HG03060 (cell line): ENCODE measurements at regions not wholly inside any gene's neighbourhood (a gene's known extent, or its start where the extent isn't known, plus 50 kb on each side); places are given as distances from the start of the nearest gene placed in this dataset.

Experiments used
- ATAC-seq: cut with Tn5 transposase; IDR thresholded peaks from one replicate; pipeline ENCODE4 v1.9.1; 2021; ENCODE audit warnings: low read depth, moderate number of reproducible peaks; ENCODE audit not compliant: unreplicated experiment

- no peak for ATAC-seq
Observed at GRCh38 chr7:46534664-46535588, 613.9 kb upstream of the IGFBP3 start.

- ATAC-seq: no peak
Observed at GRCh38 chr7:46533946-46534345, 612.9 kb upstream of the IGFBP3 start.

DNA sequence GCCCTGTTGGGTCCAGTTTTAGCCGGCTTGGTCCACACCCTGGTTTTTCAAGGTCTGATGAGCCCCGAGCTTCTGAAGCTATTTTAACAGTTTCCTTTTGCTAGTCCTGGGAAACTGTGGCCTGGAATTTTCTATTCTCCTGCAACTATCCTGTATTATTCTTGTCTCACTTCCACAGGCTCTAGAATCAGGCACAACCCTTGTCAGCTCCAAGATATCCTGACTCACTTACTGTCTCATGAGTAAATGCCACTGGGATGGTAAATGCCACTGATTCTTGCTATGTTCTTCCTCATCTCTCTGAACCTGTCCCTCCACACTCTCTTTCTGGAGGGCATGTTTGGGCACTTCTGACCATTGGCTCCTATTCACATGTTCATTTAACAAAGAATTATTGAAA, 611.5 kb upstream of the IGFBP3 start:
- ATAC-seq: no peak

DNA sequence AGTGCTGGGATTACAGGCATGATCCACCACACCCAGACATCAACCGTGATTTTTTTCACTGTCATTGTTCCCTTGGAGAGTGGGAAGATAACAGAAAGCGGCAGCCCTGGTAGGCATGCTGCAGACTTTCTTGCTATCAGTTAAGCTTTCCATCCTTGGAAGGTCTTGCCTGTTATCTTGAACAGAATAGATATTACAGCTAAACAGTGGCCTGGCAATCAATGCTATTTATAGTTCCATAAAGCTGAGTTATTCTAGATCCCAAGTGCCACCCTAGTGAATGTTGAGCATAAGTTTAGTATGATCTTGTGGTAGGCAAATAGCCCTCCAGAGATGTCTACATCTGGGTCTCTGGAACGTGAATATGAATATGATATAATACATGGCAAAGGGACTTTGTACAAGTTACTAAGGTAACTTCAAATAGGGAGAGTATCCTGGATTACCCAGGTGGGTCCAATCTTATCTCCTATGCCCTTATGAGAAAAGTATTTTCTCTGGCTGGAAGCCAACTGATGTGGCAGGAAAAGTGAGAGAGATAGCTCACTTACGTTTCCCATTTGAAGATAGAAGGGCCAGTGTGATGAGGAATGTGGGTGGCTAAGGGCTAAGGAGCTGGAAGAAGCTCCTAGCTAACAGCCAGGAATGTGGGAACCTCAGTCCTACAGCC, 609.1 kb upstream of the IGFBP3 start:
- ATAC-seq: no peak

DNA sequence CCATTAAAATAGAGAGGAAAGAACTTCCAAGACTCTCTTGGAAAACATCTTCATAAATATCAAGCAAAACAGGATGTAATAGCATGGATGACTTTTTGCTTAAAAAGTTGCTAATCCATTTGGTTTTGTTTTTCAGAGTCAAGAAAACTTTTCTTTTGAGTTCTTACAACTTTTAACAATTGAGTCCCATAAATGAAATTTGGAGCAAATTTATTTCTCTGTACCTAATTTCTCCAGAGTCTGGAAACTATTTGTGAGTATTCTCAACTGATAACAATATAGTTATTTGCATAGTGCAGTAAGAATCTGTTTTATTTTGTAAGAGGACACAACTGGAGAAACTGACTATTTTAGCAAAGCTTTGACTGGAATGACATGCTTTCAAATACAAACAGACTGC, 606.3 kb upstream of the IGFBP3 start:
- no peak for ATAC-seq

- no peak for ATAC-seq
Observed at GRCh38 chr7:46525876-46526275, 604.8 kb upstream of the IGFBP3 start.

DNA sequence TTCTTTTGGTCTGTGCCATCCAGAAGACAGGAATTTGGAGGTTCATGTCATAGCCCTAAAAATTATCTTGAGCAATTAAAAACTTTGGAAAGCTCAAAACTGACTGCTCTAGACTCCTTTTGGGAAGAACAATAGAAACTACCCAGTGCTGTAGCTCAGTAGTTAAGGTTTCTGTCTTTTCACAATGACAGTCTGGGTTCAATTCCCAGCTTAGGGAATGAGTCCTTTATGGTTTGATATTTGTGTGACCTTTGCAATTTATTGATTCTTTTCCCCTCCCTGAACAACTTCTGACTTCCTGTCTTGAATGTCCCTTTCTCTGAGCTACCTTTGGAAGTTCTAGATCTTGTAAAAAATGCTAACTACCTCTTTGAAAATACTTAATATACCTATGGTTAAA, 603.3 kb upstream of the IGFBP3 start:
- no peak for ATAC-seq

GRCh38 chr7:46522354-46522906, 601.4 kb upstream of the IGFBP3 start:
- no peak for ATAC-seq

DNA sequence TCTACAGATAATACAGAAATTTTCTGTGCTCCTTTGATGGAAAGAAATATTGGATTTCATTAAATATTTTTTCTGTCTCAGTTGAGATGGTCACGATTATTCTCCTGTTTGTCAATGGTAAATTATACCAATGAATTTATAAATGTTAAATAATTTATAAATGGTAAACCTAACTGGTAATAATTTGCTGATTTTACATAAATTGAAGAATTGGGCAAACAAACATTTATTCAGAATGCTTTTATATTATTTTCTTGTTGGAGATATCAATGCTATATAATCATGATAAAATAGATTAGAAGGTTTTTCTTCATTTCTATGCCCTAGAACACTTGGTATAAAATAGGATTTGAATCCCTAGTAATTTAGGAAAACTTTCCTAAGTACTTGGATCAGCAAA, 597.6 kb upstream of the IGFBP3 start:
- ATAC-seq: no peak

DNA sequence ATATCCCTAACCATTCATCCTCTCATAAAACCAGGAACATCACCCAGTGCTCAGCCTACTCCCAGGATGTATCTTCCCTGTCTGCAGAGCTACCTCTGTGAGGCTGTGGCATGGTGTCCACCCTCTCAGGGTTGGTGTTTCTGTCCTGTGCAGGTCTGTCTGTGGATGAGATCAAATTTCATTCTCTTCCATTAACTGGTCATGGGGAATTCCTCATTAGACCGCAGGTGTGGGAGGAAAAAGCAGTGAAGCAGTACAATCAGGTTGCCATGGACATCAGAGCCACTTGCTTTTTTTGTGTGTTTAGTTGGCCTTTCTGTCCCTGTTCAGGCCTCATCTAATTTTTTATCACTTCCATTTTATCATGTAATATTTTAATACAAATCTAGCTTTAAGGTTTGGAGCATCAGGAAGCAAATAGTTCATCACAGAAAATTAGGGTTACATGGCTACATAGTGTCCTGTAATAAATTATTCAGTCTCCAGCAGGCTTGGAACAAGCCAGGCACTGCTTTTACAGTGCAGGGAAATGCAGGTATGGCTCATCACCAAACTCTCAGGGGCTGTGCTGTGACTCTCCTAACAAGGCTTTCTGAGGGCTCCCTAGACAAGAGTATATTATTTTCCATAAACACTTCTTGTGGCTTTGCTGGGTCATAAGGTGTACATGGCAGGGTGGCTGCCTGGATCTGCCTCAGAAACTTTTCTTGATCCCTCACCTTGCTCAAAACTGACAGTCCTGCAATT, 594.9 kb upstream of the IGFBP3 start:
- no peak for ATAC-seq

DNA sequence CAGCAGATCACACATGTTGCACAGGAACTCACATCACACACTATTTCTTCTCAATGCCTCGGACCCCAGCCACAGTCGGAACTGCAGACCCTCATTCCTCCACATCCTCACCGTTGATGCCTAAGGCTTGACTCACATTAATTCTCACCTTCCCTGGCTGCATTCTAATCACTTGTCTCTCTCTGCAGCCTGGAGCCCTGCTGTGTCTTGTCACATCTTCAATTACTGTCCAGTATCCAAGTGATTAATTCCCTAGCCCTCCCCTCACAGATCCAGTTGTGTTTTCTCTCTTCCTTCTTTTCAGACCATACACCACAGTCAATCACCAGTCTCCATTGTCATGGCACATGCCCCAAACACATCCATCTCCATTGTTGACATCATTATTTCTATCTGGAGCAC, 592.4 kb upstream of the IGFBP3 start:
- no peak for ATAC-seq

DNA sequence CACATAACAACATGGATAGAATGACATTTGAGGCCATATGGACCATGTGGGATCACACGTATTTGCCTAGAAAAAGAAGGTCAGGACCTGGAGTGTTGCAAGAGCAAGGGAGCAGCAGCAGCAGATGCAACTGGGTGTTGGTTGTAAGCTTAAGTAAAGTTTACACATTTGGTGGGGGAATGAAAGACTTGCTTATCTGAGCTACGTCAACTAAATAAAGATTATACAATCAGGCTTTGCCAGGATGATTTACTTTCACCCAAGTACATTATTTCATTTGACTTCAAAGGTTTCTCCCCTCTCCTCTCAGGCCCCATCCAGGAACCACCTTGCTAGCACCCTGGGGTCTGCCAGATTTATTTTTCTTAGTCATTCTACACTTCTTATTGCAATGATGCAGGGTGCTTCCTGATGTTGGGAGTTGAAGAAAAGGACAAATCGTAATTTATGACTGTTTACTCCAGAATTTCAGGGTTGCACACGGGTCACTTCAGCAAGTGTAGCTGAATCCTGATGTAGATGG, 591.9 kb upstream of the IGFBP3 start:
- ATAC-seq: no peak

DNA sequence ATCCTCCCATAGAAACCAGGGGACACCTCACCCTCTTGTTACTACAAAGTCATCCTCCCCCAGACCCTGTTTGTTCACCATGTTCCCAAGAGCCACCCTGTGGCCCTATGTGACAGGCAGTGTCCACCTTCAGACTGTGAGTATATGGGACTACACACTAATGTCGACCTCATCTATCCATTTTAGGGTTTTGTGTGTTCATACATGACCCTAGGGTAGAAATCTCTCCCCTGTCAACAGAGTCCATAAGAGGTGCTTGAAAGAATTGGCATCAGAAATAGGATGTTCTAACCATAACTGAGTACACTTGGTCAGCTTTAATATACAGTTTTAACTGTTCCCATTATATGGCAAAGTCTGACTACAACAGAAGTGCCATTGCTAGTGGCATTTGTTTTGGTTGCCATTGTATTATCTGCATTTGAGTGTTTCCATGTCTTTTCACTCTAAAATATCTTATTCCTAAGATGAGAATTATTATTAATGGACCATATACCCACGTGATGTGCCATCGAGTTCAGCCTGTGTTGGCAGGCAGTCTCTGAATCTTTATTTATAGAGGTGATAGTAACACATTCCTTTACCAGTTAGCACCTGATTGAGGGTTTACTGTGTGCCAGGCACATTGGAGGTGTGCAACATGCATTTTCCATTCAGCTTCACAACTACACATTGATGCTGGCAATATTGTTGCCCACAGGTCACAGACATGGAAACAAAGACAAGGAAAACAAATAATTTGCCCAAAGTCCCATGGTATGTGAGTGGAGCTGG, 590.6 kb upstream of the IGFBP3 start:
- ATAC-seq: no peak

- no peak for ATAC-seq
Observed at GRCh38 chr7:46508583-46508982, 587.5 kb upstream of the IGFBP3 start.

- ATAC-seq: no peak
Observed at GRCh38 chr7:46507560-46507959, 586.5 kb upstream of the IGFBP3 start.

DNA sequence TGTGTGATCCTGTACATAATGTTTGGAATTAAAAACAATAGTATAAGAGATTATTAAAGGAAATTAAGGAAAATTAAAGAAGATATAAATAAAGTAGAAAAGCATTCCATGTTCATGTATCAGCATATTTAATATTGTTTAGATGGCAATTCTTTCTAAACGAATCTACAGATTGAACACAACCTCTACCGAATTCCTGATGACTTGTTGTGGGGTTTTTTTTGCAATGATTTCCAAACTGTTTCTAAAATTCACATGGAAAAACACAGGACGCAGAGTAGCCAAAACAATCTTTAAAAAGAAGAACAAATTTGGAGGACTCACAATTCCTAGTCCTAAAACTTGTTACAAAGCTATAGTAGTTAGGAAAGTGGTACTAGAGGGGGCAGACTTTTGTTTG, 573.4 kb upstream of the IGFBP3 start:
- ATAC-seq: no peak

GRCh38 chr7:46494028-46494427, 573.0 kb upstream of the IGFBP3 start:
- no peak for ATAC-seq

DNA sequence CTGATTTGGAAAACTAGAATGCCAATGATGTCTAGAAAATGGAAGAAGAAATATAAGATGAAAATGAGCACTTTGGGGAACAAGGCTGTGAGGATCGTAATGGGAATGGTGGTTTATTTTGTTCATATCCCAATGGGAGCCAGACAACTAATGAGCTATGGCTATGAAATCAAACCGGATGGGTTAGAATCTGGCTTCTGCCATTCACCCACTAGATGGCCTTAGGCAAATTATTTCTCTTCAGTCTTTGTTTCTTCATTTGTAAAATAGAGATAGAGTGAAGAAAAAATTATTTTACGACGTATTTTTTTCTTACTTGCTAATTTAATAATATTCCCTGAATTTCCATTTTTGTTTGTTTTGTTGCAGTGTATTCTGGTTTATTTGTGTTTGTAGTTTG, 572.1 kb upstream of the IGFBP3 start:
- ATAC-seq: no peak

- no peak for ATAC-seq
Observed at GRCh38 chr7:46492466-46492865, 571.4 kb upstream of the IGFBP3 start.

DNA sequence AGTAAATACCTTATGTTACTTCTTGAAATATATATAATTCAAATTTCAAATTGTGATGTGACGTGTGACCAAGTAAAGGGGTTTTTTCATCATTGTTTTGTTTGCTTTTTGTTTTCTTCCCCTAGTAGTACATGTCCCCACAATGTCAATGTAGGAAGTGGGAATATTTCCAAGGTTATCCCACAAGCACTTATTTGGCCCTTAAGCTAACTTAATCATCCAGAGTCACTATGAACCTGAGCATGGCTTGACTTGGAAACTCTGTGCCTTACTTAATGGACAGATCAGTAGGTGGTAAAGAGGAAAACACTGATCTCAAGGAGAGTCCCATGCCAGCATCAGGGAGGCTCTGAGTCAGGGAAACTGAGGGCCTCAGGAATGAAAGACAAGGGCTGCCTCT, 569.3 kb upstream of the IGFBP3 start:
- no peak for ATAC-seq
